ENCODE measurements at regions not wholly inside any gene's neighbourhood (a gene's known extent, or its start where the extent isn't known, plus 50 kb on each side); places are given as distances from the start of the nearest gene placed in this dataset.

- POLR2A ChIA-PET (ENCODE audit: partially characterized antibody): no interaction called here
Observed at GRCh38 chr2:156383798-156384197, 51.3 kb upstream of the NR4A2 start.

GRCh38 chr2:156385242-156385641 lies 50.9 kb upstream of the GPD2 start:
- Mint-ChIP-seq H3K4me1 (no peaks in the 10 kb centered on the region), H3K27me3 (peaks cover 0 to 2% of the 10 kb centered on the region in 2 donors), H3K27ac (no peak overlapping the region), H3K36me3 (no peaks in the 10 kb centered on the region), H3K4me3 (no peak overlapping the region), H3K9me3 (no peaks in the 10 kb centered on the region)
- no peaks in the 10 kb centered on the region for H3K36me3 ChIP-seq (ENCODE audit: insufficient read depth, low read length)
- no peak overlapping the region for H3K27ac ChIP-seq (ENCODE audit: low read depth, low read length)
- no peaks in the 10 kb centered on the region for H3K27me3 ChIP-seq (ENCODE audit: insufficient read depth, low read length)
- DNase-seq: no peak
- no peaks in the 10 kb centered on the region for H3K4me1 ChIP-seq (ENCODE audit: insufficient read depth, low read length)
- intact Hi-C loops (cut with micrococcal nuclease): no loop called here
- H3K4me3 ChIP-seq (ENCODE audit: low read length in 2 of 2): no peak overlapping the region
- no peaks in the 10 kb centered on the region for H3K9me3 ChIP-seq (ENCODE audit: control insufficient read depth in 1 of 2, low read length in 2 of 2)
- CTCF ChIA-PET (ENCODE audit: partially characterized antibody): interaction anchor here (0.8 to 1.2 kb wide), 2 partner anchors 10 to 50 kb away, joined by 3 to 6 read pairs; no protein-coding TSS in a partner anchor
- POLR2A ChIA-PET (ENCODE audit: partially characterized antibody): interaction anchor here (0.9 kb wide), 1 partner anchor 43 kb away, joined by 3 read pairs; no protein-coding TSS in a partner anchor

More at GRCh38 chr2:156383798-156384197, 51.3 kb upstream of the NR4A2 start:
- no peaks in the 10 kb centered on the region for H3K4me1 ChIP-seq (ENCODE audit: insufficient read depth, low read length)
- no peaks in the 10 kb centered on the region for H3K36me3 ChIP-seq (ENCODE audit: insufficient read depth, low read length)
- H3K4me3 Mint-ChIP-seq: no peak overlapping the region
- CTCF ChIA-PET (ENCODE audit: partially characterized antibody): no interaction called here
- no peaks in the 10 kb centered on the region for H3K4me1 Mint-ChIP-seq
- H3K4me3 ChIP-seq (ENCODE audit: low read length in 2 of 2): no peak overlapping the region
- no peaks in the 10 kb centered on the region for H3K36me3 Mint-ChIP-seq
- no peaks in the 10 kb centered on the region for H3K27me3 ChIP-seq (ENCODE audit: insufficient read depth, low read length)
- H3K27ac Mint-ChIP-seq: no peak overlapping the region
- peaks cover 0 to 1% (median 0%) of the 10 kb centered on the region in 8 donors for H3K9me3 Mint-ChIP-seq
- no peak for DNase-seq
- no peaks in the 10 kb centered on the region for H3K9me3 ChIP-seq (ENCODE audit: control insufficient read depth in 1 of 2, low read length in 2 of 2)
- H3K27ac ChIP-seq (ENCODE audit: low read depth, low read length): no peak overlapping the region
- peaks cover 0 to 2% of the 10 kb centered on the region in 2 donors for H3K27me3 Mint-ChIP-seq
- intact Hi-C loops (cut with micrococcal nuclease): no loop called here

Measured in CD4-positive, alpha-beta memory T cell (primary cell).